GM19324 (cell line): ENCODE measurements at regions not wholly inside any gene's neighbourhood (a gene's known extent, or its start where the extent isn't known, plus 50 kb on each side); places are given as distances from the start of the nearest gene placed in this dataset.

Experiments
- ATAC-seq: cut with Tn5 transposase; IDR thresholded peaks from one replicate; pipeline ENCODE4 v1.9.1; 2021; ENCODE audit warnings: mild to moderate bottlenecking, moderate library complexity; ENCODE audit not compliant: unreplicated experiment, low FRiP score

- ATAC-seq = no peak
These were observed 256.6 kb downstream of the CNTN3 start for GRCh38 chr3:74357881-74358280.

- ATAC-seq = no peak
These were observed 261.4 kb downstream of the CNTN3 start for GRCh38 chr3:74353039-74353438.

- no peak for ATAC-seq
These were observed 262.3 kb downstream of the CNTN3 start for GRCh38 chr3:74352166-74352565.

GRCh38 chr3:74351213-74351612 lies 263.2 kb downstream of the CNTN3 start:
- ATAC-seq = no peak

- no peak for ATAC-seq
These were observed 265.4 kb downstream of the CNTN3 start for GRCh38 chr3:74349015-74349414.

- no peak for ATAC-seq
These were observed 266.7 kb downstream of the CNTN3 start for GRCh38 chr3:74347563-74348268.

GRCh38 chr3:74346896-74347295 lies 267.6 kb downstream of the CNTN3 start:
- no peak for ATAC-seq

GRCh38 chr3:74345701-74346100 lies 268.8 kb downstream of the CNTN3 start:
- ATAC-seq = no peak

- no peak for ATAC-seq
These were observed 269.5 kb downstream of the CNTN3 start for GRCh38 chr3:74344865-74345440.

GRCh38 chr3:74343391-74343790 lies 271.1 kb downstream of the CNTN3 start:
- ATAC-seq = no peak

- ATAC-seq = no peak
These were observed 275.5 kb downstream of the CNTN3 start for GRCh38 chr3:74338998-74339397.

- no peak for ATAC-seq
These were observed 282.3 kb downstream of the CNTN3 start for GRCh38 chr3:74332165-74332564.

- no peak for ATAC-seq
These were observed 282.7 kb downstream of the CNTN3 start for GRCh38 chr3:74331711-74332110.

- ATAC-seq = no peak
These were observed 285.4 kb downstream of the CNTN3 start for GRCh38 chr3:74329096-74329495.

- no peak for ATAC-seq
These were observed 286.0 kb downstream of the CNTN3 start for GRCh38 chr3:74328435-74328834.

GRCh38 chr3:74315291-74315690 lies 299.2 kb downstream of the CNTN3 start:
- ATAC-seq = no peak

GRCh38 chr3:74314696-74315095 lies 299.8 kb downstream of the CNTN3 start:
- no peak for ATAC-seq

- no peak for ATAC-seq
These were observed 304.7 kb downstream of the CNTN3 start for GRCh38 chr3:74309716-74310115.

GRCh38 chr3:74304424-74304823 lies 310.0 kb downstream of the CNTN3 start:
- no peak for ATAC-seq

- no peak for ATAC-seq
These were observed 310.7 kb downstream of the CNTN3 start for GRCh38 chr3:74303711-74304110.

GRCh38 chr3:74302969-74303368 lies 311.5 kb downstream of the CNTN3 start:
- no peak for ATAC-seq

GRCh38 chr3:74302281-74302680 lies 312.2 kb downstream of the CNTN3 start:
- no peak for ATAC-seq
